ENCODE measurements at regions not wholly inside any gene's neighbourhood (a gene's known extent, or its start where the extent isn't known, plus 50 kb on each side); places are given as distances from the start of the nearest gene placed in this dataset.

DNA sequence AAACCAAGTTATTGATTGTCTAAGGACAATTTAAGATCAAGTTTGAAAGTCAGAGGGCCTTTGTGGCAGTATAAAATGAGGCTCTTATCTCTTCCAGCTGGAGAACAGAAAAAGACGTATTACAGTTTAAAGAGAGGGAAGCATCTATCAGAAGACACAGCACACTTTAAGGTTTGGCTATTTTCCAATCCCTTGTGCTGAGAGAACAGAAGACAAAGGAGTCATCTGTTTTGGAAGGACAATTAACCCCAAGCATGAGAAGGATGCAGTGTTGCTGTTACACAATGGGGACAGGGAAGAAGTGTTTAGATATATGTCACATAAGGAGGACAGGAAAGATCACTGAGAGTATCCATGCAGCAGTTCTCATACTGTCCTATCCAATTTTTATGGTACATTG lies 1224.2 kb upstream of the SORCS1 start:
- TF ChIP-seq, protein P1, sequence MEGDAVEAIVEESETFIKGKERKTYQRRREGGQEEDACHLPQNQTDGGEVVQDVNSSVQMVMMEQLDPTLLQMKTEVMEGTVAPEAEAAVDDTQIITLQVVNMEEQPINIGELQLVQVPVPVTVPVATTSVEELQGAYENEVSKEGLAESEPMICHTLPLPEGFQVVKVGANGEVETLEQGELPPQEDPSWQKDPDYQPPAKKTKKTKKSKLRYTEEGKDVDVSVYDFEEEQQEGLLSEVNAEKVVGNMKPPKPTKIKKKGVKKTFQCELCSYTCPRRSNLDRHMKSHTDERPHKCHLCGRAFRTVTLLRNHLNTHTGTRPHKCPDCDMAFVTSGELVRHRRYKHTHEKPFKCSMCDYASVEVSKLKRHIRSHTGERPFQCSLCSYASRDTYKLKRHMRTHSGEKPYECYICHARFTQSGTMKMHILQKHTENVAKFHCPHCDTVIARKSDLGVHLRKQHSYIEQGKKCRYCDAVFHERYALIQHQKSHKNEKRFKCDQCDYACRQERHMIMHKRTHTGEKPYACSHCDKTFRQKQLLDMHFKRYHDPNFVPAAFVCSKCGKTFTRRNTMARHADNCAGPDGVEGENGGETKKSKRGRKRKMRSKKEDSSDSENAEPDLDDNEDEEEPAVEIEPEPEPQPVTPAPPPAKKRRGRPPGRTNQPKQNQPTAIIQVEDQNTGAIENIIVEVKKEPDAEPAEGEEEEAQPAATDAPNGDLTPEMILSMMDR (IDR thresholded peaks at IDR 0.05 in 8 of 11, conservative IDR thresholded peaks at IDR 0.05 in 3 of 11) = no peak
- TF ChIP-seq POLR2A (IDR thresholded peaks at IDR 0.05) (no peak), POLR2AphosphoS5 (IDR thresholded peaks at IDR 0.05) (no peak)

All from spleen (tissue), 7 donors.